ENCODE measurements at regions not wholly inside any gene's neighbourhood (a gene's known extent, or its start where the extent isn't known, plus 50 kb on each side); places are given as distances from the start of the nearest gene placed in this dataset.

DNA sequence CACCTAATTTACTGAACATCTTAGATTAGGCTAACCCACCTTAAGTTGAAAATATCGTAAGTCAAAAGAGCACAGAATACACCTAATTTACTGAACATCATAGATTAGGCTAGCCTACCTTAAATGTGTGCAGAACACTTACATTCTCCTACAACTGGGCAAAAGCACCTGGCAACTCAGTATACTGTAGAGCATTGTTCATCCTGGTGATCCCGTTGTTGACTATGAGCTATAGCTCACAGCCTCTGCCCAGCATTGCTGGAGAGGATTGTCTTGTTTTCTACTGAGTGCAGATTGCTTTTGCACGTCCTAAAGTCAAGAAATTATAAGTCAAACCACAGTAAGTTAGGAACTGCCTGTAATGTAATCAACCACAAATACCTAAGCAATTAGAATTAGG is 531.8 kb upstream of the CDH6 start:
- no peak overlapping the region for H3K4me3 Mint-ChIP-seq
- POLR2A ChIA-PET, result no interaction called here
- TF ChIP-seq, protein P1, sequence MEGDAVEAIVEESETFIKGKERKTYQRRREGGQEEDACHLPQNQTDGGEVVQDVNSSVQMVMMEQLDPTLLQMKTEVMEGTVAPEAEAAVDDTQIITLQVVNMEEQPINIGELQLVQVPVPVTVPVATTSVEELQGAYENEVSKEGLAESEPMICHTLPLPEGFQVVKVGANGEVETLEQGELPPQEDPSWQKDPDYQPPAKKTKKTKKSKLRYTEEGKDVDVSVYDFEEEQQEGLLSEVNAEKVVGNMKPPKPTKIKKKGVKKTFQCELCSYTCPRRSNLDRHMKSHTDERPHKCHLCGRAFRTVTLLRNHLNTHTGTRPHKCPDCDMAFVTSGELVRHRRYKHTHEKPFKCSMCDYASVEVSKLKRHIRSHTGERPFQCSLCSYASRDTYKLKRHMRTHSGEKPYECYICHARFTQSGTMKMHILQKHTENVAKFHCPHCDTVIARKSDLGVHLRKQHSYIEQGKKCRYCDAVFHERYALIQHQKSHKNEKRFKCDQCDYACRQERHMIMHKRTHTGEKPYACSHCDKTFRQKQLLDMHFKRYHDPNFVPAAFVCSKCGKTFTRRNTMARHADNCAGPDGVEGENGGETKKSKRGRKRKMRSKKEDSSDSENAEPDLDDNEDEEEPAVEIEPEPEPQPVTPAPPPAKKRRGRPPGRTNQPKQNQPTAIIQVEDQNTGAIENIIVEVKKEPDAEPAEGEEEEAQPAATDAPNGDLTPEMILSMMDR (IDR thresholded peaks at IDR 0.05), result no peak
- ATAC-seq, result no peak
- no peaks in the 10 kb centered on the region for H3K36me3 Mint-ChIP-seq (ENCODE audit: low read depth)
- H3K4me1 Mint-ChIP-seq (ENCODE audit: low read depth), result no peaks in the 10 kb centered on the region
- H3K27ac Mint-ChIP-seq, result no peak overlapping the region
- CTCF ChIA-PET, result no interaction called here
- H3K27me3 Mint-ChIP-seq, result no peaks in the 10 kb centered on the region
- H3K9me3 Mint-ChIP-seq, result peaks cover 17% of the 10 kb centered on the region
- intact Hi-C loops (cut with micrococcal nuclease), result no loop called here
- no peak for DNase-seq

DNA sequence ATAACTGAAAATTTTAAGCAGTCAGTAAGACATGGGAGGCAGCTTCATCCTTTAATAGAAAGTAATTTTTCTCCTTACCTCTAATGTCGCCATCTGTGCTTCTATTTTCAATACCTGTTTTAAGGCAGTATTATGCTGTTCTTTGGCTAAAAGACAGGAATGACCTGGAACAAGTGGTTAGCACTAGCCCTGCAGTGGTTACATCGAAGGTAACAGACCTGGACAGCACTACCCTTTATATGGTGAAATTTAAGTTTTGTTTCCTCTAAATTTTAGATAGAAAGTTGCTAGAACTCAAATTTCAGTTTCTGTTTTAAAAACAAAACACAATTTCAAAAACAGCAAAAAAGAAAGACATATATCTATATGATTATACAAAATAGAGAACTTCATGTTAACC is 534.1 kb upstream of the CDH6 start:
- Mint-ChIP-seq H3K36me3 (ENCODE audit: low read depth) (no peaks in the 10 kb centered on the region), H3K9me3 (peaks cover 17% of the 10 kb centered on the region), H3K4me1 (ENCODE audit: low read depth) (no peaks in the 10 kb centered on the region), H3K27me3 (no peaks in the 10 kb centered on the region), H3K4me3 (no peak overlapping the region), H3K27ac (no peak overlapping the region)
- ATAC-seq, result no peak
- TF ChIP-seq, protein P1 (IDR thresholded peaks at IDR 0.05), result no peak
- no peak for DNase-seq
- POLR2A ChIA-PET, result no interaction called here
- CTCF ChIA-PET, result no interaction called here
- intact Hi-C loops (cut with micrococcal nuclease), result no loop called here

DNA sequence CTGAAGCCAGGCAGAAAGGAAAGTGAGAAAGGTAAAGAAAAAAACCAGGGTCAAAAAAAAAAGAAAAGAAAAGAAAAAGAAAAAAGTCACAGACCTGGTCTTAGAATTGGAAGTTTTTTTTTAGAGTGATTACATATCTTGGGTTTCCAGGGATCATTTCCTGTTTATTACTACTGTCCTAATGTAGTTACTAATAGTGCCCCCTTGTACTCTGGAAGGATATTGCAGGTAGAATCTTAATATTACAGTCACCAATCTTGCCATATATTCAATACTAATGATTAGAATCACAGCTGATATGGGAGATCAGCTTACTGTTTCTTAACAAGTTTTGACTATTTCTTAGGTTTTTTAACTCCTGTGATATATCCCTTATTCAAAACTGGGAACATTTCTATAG is 543.2 kb upstream of the CDH6 start:
- H3K36me3 Mint-ChIP-seq (ENCODE audit: low read depth), result no peaks in the 10 kb centered on the region
- CTCF ChIA-PET, result no interaction called here
- no peak overlapping the region for H3K27ac Mint-ChIP-seq
- DNase-seq, result no peak
- intact Hi-C loops (cut with micrococcal nuclease), result no loop called here
- POLR2A ChIA-PET, result no interaction called here
- no peak overlapping the region for H3K4me3 Mint-ChIP-seq
- peaks cover 6% of the 10 kb centered on the region for H3K9me3 Mint-ChIP-seq
- TF ChIP-seq, protein P1 (IDR thresholded peaks at IDR 0.05), result no peak
- no peaks in the 10 kb centered on the region for H3K4me1 Mint-ChIP-seq (ENCODE audit: low read depth)
- no peaks in the 10 kb centered on the region for H3K27me3 Mint-ChIP-seq
- ATAC-seq, result no peak

DNA sequence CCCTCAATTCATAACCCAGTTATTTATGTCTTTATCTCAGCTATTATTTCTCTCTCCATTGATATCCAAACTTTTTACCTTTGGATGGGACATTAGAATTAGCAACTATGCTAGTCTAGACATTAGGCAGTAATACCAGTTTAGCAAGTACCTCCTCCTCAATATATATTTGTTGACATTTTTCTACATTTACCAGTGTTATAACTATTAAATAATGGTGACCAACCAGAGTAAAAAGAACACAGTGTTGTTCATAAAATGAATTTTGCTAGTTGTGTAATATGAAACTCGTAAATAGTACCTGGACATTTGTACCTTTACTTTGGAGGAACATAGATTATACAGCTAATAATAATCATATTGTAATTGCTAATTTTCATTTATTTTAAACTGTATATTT is 554.6 kb upstream of the CDH6 start:
- ATAC-seq (no peak), DNase-seq (no peak)
- Mint-ChIP-seq H3K9me3 (peaks cover 21% of the 10 kb centered on the region), H3K4me1 (ENCODE audit: low read depth) (no peaks in the 10 kb centered on the region), H3K27me3 (no peaks in the 10 kb centered on the region), H3K4me3 (no peak overlapping the region), H3K36me3 (ENCODE audit: low read depth) (no peaks in the 10 kb centered on the region), H3K27ac (no peak overlapping the region)
- intact Hi-C loops (cut with micrococcal nuclease), result no loop called here
- TF ChIP-seq, protein P1 (IDR thresholded peaks at IDR 0.05), result no peak
- ChIA-PET POLR2A (no interaction called here), CTCF (no interaction called here)

DNA sequence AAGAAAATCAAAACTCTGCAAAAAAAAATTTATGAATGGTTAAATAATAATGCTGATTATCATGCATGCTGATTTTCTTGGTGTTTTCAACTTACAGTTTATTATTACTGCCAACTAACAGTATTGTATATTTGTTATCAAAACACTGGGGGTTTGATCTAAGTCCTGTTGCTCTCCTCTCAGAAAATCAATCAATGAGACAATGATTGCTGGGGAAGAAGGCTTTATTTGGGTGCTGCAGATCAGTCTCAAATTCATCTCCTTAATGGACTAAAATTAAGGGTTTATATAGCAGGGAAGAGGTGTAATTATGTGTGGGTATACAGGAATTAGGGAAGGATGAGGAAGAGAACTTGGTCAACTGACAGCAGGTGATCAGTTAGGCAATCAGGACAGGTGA is 565.5 kb upstream of the CDH6 start:
- H3K9me3 Mint-ChIP-seq, result peaks cover 12% of the 10 kb centered on the region
- ChIA-PET POLR2A (no interaction called here), CTCF (no interaction called here)
- no peaks in the 10 kb centered on the region for H3K36me3 Mint-ChIP-seq (ENCODE audit: low read depth)
- no peaks in the 10 kb centered on the region for H3K27me3 Mint-ChIP-seq
- no peak overlapping the region for H3K4me3 Mint-ChIP-seq
- H3K4me1 Mint-ChIP-seq (ENCODE audit: low read depth), result no peaks in the 10 kb centered on the region
- H3K27ac Mint-ChIP-seq, result no peak overlapping the region
- no peak for ATAC-seq
- TF ChIP-seq, protein P1 (IDR thresholded peaks at IDR 0.05), result no peak
- no peak for DNase-seq
- intact Hi-C loops (cut with micrococcal nuclease), result no loop called here
